Calu3 (cell line): ENCODE measurements at regions not wholly inside any gene's neighbourhood (a gene's known extent, or its start where the extent isn't known, plus 50 kb on each side); places are given as distances from the start of the nearest gene placed in this dataset.

Experiments
- BruUV-seq: library from RNA; stranded (reverse); fragments of 400-500 nt; replicated peaks from 2 replicates; lab custom pipeline; 2021; lab: Mats Ljungman, UMichigan
- CTCF ChIA-PET: fragments of 300-600 bp; sonication (Branson Sonifier 250); formaldehyde crosslinking; loops from one replicate; lab custom pipeline; 2022; ENCODE audit warnings: antibody characterized with exemption; lab: Charles Lee
- DNase-seq: peaks from one replicate; pipeline ENCODE4 v3.0.0; 2022
- H3K27ac Mint-ChIP-seq: one replicate; pipeline ENCODE4 v1.8.0; 2022; ENCODE audit warnings: mixed read lengths; ENCODE audit not compliant: unreplicated experiment
- H3K27me3 Mint-ChIP-seq: one replicate; pipeline ENCODE4 v1.8.0; 2022; ENCODE audit warnings: mixed read lengths; ENCODE audit not compliant: unreplicated experiment
- H3K36me3 Mint-ChIP-seq: one replicate; pipeline ENCODE4 v1.8.0; 2022; ENCODE audit warnings: mild to moderate bottlenecking, moderate library complexity, mixed read lengths; ENCODE audit not compliant: insufficient read depth, unreplicated experiment
- H3K4me1 Mint-ChIP-seq: one replicate; pipeline ENCODE4 v1.8.0; 2022; ENCODE audit warnings: mild to moderate bottlenecking, low read depth, mixed read lengths; ENCODE audit not compliant: unreplicated experiment
- H3K4me3 Mint-ChIP-seq: one replicate; pipeline ENCODE4 v1.8.0; 2022; ENCODE audit warnings: mild to moderate bottlenecking, low read depth, moderate library complexity, mixed read lengths; ENCODE audit not compliant: unreplicated experiment
- H3K9me3 Mint-ChIP-seq: one replicate; pipeline ENCODE4 v1.8.0; 2022; ENCODE audit warnings: low read depth, mixed read lengths; ENCODE audit not compliant: unreplicated experiment
- CTCF ChIP-seq: fragments of 200-600 bp; IDR thresholded peaks from one replicate; pipeline ENCODE4 v1.8.0; 2022; ENCODE audit warnings: antibody characterized with exemption; ENCODE audit not compliant: unreplicated experiment
- intact Hi-C: fragments of 100-400 bp; cut with micrococcal nuclease; formaldehyde crosslinking; loops from one replicate; pipeline ENCODE4 v1.10.0; 2022; ENCODE audit not compliant: unreplicated experiment

GRCh38 chr12:4212845-4213244, 60.7 kb upstream of the CCND2 start:
- Mint-ChIP-seq H3K27me3 (peaks cover 93% of the 10 kb centered on the region), H3K36me3 (no peaks in the 10 kb centered on the region), H3K4me1 (no peaks in the 10 kb centered on the region), H3K4me3 (no peak overlapping the region), H3K9me3 (no peaks in the 10 kb centered on the region), H3K27ac (no peak overlapping the region)
- DNase-seq: no peak
- intact Hi-C loops: no loop called here
- CTCF ChIA-PET: interaction anchor here (0.6 kb wide), 1 partner anchor 89 kb away, joined by 3 read pairs; no protein-coding TSS in a partner anchor
- no peak for TF ChIP-seq CTCF
- BruUV-seq: no TSS peak

DNA sequence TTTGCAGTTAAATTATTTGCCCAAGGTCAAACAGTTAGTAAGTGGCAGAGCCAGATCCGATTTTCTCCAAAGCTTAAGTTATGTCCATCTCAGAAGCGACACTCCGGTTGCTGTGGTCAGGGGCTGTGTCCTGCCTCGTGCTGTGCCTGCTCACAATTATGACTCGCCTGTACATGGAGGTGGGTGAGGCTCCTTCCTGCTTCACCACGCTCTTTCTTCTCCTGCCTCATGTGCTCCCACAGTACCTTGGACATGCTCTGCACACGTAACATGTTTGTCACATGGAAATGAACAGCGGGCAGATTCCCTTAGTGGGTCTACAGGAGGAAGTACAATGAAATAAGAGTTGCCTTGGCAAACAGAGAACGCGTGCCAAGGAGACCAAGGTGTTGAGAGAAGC, 62.2 kb upstream of the CCND2 start:
- no TSS peak for BruUV-seq
- no peaks in the 10 kb centered on the region for H3K36me3 Mint-ChIP-seq
- no peak for TF ChIP-seq CTCF
- H3K4me3 Mint-ChIP-seq: no peak overlapping the region
- intact Hi-C loops: no loop called here
- no peaks in the 10 kb centered on the region for H3K9me3 Mint-ChIP-seq
- H3K27me3 Mint-ChIP-seq: peaks cover 82% of the 10 kb centered on the region
- DNase-seq: no peak
- H3K4me1 Mint-ChIP-seq: no peaks in the 10 kb centered on the region
- CTCF ChIA-PET: no interaction called here
- H3K27ac Mint-ChIP-seq: no peak overlapping the region

DNA sequence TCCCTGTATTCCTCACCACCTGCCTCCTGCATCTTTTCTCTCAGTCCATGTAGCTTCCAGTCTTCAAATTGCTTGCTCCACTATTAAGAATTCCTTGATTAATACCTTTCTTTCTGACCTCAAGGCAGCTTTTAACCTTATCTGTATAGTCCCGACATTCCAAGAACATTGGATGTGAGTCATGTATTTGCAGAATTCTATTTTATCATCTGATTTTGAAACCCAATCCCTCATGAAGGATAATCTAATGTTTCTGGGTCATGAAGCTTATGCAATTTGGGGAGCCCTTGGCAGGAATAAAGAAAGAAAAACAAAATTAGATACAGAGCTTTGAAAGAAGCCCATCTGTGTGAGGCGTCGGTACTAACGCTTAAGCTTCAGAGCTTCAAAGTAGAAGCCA, 63.4 kb upstream of the CCND2 start:
- BruUV-seq: no TSS peak
- CTCF ChIA-PET: interaction anchor here (1.3 kb wide), 1 partner anchor 68 kb away, joined by 3 read pairs; no protein-coding TSS in a partner anchor
- no peak for TF ChIP-seq CTCF

GRCh38 chr12:4206470-4206869, 67.1 kb upstream of the CCND2 start:
- H3K27me3 Mint-ChIP-seq: peaks cover 82% of the 10 kb centered on the region
- DNase-seq: no peak
- BruUV-seq: no TSS peak

More for the DNA sequence above, 63.4 kb upstream of the CCND2 start:
- H3K36me3 Mint-ChIP-seq: no peaks in the 10 kb centered on the region
- intact Hi-C loops: no loop called here
- H3K4me3 Mint-ChIP-seq: no peak overlapping the region
- H3K27me3 Mint-ChIP-seq: peaks cover 75% of the 10 kb centered on the region
- no peak for DNase-seq
- no peaks in the 10 kb centered on the region for H3K9me3 Mint-ChIP-seq
- no peak overlapping the region for H3K27ac Mint-ChIP-seq
- H3K4me1 Mint-ChIP-seq: no peaks in the 10 kb centered on the region

More at GRCh38 chr12:4206470-4206869, 67.1 kb upstream of the CCND2 start:
- TF ChIP-seq CTCF: no peak
- no peaks in the 10 kb centered on the region for H3K9me3 Mint-ChIP-seq
- intact Hi-C loops: no loop called here
- no peak overlapping the region for H3K27ac Mint-ChIP-seq
- no peaks in the 10 kb centered on the region for H3K4me1 Mint-ChIP-seq
- CTCF ChIA-PET: no interaction called here
- no peak overlapping the region for H3K4me3 Mint-ChIP-seq
- H3K36me3 Mint-ChIP-seq: no peaks in the 10 kb centered on the region
